NOMO-1 (cell line): ENCODE measurements at regions not wholly inside any gene's neighbourhood (a gene's known extent, or its start where the extent isn't known, plus 50 kb on each side); places are given as distances from the start of the nearest gene placed in this dataset.
"Not testable (repeated sequence)": the region's sequence is repeated elsewhere in the genome, so short reads cannot be mapped to it uniquely, and the experiment has no call there.

Source experiments
- DNase-seq, 2 experiments: peaks; one replicate each; lab custom pipeline; 2025; ENCODE audit not compliant: unreplicated experiment in 2 of 2; lab: John Stamatoyannopoulos, UW

DNA sequence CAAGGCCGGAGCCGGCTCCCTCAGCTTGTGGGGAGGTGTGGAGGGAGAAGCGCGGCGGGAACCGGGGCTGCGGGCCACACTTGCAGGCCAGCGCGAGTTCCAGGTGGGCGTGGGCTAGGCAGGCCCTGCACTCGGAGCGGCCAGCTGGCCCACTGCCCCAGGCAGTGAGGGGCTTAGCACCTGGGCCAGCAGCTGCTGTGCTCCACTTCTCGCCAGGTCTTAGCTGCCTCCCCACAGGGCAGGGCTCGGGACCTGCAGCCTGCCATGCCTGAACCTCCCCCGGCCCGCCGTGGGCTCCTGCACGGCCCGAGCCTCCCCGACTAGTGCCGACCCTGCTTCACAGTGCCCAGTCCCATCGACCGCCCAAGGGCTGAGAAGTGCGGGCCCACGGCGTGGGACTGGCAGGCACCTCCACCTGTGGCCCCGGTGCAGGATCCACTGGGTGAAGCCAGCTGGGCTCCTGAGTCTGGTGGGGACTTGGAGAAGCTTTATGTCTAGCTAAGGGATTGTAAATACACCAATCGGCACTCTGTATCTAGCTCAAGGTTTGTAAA is 131.8 kb downstream of the KDR start:
- not testable (repeated sequence) for DNase-seq

DNA sequence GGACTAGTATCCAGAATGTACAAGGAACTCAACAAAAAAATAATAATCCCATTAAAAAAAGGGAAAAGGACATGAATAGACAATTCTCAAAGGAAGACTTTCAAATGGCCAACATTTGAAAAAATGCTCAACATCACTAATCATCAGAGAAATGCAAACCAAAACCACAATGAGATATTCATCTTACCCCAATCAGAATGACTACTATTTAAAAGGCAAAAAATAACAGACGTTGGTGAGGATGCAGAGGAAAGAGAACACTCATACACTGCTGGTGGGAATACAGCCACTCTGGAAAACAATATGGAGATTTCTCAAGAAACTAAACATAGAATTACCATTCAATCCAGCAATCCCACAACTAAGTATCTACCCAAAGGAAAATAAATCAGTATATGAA is 133.1 kb downstream of the KDR start:
- DNase-seq, result no peak

DNA sequence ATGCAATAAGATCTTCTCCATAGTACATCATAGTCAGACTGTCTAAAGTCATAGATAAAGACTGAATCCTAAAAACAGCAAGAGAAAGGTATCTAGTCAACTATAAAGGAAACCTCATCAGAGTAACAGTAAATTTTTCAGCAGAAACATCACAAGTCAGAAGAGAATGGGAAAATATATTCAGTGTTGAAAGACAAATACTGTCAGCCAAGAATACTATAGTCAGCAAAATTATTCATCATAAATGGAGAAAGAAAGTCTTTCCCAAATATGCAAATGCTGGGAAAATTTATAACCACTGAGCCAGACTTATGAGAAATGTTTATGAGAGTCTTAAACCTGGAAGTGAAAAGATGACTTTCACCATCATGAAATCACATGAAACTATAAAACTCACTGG is 136.7 kb downstream of the KDR start:
- DNase-seq, result no peak

DNA sequence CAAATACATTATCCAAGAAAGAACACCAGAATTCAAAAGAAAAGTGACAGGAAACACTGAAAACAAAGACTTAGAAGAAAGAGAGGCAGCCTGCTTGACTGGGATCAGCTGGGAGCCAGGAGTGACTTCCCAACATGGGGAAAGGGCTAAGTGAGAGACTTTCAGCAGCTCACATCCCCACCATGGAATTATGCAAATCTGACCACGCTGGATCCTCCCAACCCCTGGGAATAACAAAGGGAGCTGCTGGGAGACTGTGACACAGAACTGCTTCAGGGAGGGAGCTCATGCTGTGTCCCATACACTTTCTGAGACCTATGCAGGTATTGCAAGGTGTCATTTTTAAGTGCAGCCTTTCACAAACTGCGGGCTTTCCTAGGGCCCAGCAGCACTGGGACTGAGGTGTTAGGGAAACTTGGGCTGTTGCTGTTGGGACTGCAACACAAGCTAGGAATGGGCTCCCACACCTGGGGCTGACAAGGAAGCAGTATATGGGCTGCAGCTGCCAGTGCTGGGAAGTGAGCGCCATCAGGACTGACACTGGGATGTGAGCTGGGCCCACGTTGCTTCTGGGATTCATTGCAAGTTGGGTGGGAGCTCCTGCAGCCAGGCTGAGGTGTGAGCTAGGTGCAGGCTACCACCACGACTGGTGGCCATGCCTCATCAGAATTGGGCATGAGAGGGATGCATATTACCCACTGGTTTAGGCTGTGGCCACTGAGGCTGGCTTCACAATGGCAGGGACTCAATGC is 139.1 kb downstream of the KDR start:
- DNase-seq, result no peak

DNA sequence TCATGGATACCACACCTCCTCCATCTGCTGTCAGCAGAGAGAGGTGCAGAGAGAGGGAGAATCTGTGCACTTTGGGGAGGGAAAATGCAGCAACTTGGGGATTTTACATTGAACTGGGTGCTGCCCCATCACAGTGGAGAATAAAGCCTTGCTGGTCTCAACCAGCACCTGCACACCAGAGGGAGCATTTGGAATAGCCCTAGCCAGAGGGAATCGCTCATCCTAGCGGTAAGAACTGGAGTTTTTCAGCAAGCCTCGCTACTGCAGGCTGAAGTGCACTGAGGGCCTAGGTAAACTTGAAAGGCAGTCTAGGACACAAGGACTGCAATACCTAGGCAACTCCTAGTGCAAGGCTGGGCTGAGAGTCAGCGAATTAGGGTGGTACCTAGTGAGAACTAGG is 148.7 kb downstream of the KDR start:
- no peak for DNase-seq

DNA sequence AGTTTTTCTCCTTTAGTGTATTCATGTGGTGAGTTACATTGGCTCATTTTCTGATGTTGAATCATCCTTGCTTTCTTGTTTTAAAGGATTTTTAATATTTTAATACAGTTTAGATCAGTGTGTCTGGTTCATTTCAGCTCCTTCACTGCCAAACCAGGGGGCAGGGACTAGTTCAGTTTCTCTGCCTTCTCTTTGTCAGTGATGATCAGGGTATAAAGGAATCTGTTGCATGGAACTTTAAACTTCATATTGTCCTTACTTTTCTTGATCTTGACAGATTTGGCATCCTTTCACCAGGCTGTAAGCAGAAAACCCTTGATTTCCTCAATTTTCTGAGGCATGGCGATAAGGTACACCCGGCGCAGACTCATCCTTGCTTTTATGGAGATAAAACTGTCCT is 149.4 kb downstream of the KDR start:
- DNase-seq, result no peak

DNA sequence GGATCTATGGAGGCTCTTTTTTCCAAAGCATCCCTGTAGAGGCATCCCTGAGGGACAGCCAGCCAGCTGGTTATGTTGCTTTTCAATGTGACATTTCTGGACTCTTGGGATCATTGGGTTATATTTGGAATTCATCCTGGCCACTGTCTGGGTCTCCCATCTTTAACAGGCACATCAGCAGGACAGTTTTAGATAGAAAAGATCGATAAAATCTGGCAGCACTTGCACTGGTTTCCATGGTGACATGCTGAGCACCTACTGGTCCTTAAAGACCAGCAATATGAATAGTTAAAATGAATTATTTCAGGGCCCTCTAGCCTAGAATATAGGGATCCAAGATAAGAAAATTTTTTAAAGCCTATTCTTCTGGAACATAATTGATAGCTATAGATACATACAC is 151.6 kb downstream of the KDR start:
- no peak for DNase-seq

DNA sequence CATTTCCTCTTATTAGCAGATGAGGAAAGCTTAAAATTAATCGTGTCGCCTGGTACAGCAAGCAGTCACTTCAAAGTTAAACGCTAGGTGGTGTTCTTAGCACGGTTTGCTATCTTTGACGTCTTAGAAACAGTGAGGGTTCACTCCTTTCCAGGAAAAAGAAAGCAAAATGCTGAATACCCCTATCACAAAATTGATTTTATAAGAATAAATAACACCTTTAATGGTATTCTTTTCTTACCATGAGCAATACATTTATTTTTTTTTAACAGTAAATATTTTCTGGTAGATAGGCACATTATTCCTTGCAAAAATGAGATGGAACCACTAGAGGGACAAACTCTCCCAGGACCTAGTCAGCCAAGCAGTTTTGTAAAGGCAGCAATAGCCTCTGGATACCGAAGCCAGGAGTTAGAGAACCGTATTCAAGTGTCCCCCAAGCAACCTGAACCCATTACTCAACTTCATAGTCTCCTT is 153.9 kb downstream of the KDR start:
- DNase-seq, result peak; percentile 46 to 76

DNA sequence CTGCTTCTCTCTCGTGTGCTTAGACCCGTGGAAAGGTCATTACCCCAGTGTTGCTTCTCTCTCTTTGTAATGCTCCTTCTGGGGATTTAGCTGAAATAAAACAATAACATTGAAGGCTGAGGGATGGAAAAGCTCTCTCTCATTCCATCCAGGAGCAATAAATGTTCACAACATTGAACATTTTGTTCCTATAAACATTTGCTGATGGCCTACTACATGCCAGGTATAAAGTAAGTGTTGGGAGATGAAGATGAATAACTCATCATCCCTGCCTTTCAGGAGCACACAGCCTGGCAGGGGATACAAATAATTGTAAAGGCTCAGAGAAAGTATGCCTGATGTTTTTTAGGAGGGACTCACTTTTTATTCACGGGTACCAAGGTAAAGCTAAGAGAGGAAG is 158.1 kb downstream of the KDR start:
- no peak for DNase-seq

DNA sequence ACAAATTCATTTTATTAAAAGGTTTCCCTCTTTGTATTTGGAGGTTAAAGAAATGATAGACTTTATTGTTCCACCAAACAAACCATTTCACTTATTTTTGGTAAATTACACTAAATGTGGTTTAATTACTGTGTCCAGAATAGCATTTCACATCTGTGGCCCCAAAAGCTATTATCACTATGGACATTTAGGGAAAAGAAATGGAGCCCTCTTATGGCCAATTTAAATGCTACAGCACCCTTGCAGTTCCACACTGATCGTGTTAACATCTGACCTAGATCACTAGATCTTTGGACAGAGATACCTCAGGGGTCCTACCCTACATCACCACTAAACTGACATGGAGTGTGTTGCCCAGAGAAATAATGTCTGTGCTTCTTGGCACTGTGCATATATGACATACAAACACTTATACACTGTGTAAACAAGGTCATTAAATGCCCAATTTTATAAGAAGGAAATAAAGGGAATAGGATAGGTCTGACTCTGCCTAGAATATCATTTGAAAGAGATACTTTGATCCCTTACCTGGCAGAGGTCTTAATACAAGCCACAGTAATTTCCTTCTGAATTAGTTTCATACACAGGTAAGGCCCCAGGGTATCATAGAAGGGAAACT is 163.9 kb downstream of the KDR start:
- DNase-seq, result peak; percentile 29 to 63

DNA sequence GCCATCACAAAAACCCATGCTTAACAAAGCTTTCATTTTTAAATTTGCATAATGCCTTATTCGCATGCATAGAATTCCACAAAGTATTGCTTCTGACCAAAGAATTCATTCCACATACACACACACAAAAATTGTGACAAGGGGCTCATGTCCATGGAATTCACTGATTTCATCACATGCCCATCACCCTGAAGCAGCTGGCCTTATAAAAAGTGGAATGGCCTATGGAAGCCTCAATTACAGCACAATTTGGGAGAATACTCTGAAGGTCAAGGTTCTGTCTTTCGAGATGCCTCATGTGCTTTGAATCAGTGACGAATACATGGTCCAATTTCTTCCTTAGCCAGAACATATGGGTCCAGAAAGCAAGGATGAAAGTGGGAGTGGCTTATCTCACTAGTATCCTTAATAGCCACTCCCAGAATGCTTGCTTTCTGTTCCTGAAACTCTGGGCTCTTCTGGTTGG is 165.7 kb downstream of the KDR start:
- DNase-seq, result no peak

DNA sequence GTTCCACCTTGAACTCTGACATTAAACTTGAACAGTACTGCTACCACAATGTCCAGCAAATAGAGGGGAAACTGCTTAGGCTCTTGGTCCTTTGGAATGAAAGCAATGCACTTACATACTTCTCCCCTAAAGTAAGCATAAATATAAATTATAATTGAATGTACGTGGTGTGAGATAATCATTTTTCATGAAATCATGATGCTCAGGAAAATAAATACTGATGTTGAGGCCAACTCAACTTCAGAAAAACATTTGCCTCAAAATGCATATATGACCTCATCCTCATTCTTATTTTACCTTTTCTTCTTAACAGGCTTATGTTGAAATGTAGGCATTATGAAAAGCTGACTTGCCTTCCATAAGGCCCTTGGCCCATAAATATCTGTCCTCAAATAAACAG is 166.3 kb downstream of the KDR start:
- DNase-seq, result no peak

DNA sequence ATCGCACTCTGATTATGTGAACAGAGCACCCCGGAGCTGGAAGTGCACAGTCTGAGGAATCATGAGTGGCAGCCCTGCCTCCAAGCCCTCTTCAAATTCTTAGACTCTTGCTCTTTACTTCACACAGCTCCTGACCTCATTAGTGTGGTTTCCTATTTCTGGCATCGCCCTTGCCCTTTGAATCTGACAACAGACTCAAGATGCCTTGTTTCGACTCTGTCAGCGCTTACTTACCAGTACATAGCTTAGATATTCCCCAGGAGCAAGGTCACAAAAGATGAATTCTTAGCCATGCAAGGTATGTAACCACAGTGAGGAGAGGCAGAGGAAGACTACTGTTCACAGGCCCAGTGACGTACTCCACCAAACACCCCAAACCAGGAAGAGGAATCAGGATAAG is 167.2 kb downstream of the KDR start:
- no peak for DNase-seq

DNA sequence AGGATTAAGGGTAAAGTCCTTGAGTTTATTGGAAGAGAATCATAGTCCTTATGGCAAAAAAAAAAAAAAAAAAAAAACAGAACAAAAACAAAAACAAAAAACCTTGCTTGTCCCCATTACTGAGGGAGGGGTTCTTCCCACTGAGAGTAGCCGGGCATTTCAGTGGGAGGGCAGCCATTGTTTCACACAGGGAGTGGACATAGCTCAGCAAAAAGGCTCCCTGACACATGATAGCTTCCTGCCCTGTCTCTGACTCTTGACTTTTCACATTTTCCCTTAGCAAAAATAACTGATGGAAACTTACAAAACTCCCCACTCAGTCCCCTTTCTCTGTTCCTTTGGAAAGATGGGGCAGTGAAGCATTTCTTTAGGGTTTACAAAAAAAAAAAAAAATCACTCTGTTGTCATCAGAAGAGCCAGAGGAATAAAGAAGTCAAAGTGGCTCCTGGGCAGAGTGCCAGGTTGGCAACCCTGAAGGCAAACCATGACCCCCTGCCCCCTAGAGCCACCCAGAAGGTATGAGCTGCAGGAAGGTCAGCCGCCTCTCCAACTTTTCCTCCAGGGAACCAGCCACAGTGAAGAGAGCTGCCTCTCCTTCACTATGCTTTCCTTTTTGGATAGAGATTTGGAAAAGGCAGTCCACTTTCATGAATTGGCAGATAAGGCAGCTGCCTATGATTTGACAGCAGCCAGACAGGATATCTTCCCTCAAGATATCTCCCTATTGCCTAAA is 170.6 kb downstream of the KDR start:
- DNase-seq, result no peak

DNA sequence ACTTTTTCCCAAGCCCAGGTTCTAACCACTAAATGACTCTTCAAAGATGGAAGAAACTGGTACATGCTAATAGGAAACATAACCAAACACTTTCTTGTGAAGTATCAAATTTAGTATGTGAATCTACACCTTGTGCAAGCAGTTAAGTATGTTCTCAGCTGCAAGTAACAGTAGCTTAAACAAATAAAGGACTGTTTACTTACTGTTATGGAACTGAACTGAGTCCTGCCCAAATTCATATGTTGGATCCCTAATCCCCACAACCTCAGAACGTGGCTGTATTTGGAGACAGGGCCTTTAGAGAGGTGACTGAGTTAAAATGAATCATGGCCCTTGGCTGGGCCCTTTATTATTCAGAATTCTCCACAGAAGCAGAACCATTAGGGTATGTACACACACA is 178.7 kb downstream of the KDR start:
- no peak for DNase-seq

DNA sequence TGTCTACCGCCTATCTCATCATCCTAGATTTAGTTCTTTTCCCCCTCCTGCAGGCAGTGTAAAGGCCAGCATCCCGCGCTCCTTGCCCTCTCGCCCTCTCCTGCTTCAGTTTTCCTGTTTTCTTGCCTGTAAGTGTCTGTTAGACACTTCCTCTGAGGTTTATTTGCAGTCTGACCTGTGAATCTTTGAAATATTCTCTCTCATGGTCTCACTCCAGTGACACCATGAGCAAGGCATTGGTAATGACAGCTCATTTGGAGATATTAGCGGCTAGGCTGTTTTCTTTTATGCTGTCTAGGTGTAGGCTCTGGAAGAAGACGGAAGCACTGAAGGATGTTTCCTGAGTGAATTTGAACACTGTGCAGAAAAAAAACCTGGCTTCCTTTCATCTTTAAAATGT is 179.6 kb downstream of the KDR start:
- DNase-seq, result peak in 1 of 2 experiments; percentile 3

DNA sequence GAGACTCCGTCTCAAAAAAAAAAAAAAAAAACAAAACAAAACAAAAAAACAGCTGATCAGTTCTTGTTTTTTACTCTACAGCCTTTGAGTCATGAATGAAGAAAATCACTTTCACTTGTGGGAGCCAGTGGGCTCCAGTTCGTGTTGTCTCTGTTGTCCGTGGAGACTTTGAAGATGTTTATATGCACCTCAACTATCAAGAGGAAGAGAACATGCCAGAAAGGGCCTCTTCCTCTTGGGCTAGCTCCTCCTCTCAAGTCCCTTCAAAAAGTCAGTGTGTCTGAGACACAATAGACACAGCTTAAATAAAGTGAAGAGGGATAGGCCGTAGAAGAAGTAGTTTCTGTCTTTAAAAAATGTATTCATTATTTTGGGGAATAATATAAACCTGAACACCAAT is 182.7 kb downstream of the KDR start:
- DNase-seq, result peak; percentile 51 to 60

DNA sequence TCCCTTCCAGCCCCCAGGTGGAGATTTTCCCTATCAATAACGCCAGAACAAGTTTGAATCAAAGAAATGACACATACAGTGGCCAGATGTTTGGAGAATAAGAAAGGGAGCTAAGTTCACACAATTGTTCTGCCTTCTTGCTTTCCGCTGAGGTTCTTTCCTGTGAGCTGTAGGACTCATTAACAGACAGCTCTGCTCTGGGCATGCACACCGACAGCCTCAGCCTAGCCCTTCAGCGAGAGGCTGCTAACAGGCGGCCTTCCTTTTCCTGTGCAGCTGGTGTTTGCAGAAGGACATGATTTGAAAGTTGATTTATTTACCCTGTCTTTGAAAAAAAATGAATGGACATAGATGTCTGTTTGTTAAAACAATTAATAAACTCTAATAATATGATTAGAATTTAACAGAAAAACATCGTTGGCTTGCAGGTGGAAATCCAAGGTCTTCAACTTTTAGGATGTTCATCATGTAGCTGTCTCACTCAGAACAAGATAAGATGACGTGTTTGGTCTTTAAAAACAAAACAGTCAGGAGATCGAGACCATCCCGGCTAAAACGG is 183.3 kb downstream of the KDR start:
- peak; percentile 10 to 17 for DNase-seq

DNA sequence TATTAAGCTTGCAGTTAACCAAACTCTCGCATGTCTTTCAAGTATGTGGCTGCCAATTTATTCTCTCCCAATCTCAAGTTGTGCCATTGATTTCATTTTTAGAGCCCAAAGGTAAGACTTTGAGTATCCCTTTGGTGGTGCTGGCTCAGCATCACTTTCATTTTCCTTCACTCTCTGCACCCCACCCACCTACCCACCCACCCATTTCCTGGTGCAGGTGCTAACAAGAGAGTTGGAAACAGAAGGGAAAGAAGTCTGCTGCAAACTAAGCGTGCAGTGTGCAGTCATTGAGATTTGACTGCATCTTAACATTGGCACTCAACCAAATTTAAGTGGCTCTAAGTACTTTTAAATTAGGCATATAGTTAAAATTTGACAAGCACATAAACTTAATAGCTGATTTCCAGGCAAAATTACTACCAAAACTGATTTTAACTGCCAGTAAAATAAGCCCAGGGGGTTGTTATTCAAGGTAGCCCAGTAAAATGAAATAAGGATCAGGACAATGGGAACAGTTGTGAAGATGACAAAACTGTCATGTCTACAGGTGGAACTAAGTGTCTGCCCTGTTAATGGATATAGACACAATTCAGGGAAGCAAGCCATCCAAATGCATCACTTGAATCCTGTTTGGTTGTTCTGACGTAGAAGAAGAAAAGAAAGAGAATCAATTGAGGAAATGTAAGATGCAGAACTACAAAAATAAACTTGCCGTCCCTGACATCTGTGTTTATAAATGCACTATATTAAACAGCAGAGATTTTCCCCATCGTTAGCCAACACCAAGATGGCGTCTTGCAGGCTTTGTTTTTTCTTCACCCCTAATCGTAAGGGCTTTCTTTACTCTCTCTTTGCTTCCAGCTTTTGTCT is 184.2 kb downstream of the KDR start:
- DNase-seq, result no peak

DNA sequence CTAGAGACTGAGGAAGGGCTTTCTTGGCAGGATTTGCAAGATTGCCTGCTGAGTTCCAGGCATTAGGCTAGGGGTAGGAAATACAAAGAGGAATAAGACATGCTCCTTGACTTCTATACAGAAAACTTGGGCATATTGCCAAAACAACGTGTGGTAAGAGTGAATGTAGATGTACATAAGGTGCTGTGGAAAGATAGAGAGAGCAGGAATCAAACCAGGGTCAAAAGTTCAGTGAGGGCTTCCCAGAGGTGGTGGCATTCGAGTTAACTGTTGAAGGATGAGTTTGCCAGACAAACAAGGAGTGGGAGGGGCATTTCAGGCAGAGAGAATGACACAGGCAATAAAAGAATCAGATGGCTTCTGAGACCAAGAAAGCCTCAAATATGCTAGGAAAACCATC is 187.9 kb downstream of the KDR start:
- DNase-seq, result no peak
